IMR-90 (cell line): ENCODE measurements at regions not wholly inside any gene's neighbourhood (a gene's known extent, or its start where the extent isn't known, plus 50 kb on each side); places are given as distances from the start of the nearest gene placed in this dataset.

Experiments used
- BHLHE40 ChIP-seq: fragments of 150-350 bp; IDR thresholded peaks from 2 replicates; pipeline ENCODE4 v1.6.1; 2016; ENCODE audit warnings: mild to moderate bottlenecking, low read depth, low read length
- MAFK ChIP-seq: IDR thresholded peaks from 2 replicates; pipeline ENCODE4 v1.6.1; 2012; ENCODE audit warnings: low read depth, low read length, improper control_type of control experiment
- POLR2A ChIP-seq: IDR thresholded peaks from 2 replicates; pipeline ENCODE4 v1.6.1; 2012; ENCODE audit warnings: mild to moderate bottlenecking, low read depth, low read length
- RAD21 ChIP-seq: IDR thresholded peaks from 2 replicates; pipeline ENCODE4 v1.6.1; 2012; ENCODE audit warnings: low read length, improper control_type of control experiment
- RCOR1 ChIP-seq: IDR thresholded peaks from 2 replicates; pipeline ENCODE4 v1.6.1; 2012; ENCODE audit warnings: mild to moderate bottlenecking, low read length, improper control_type of control experiment; ENCODE audit not compliant: insufficient replicate concordance
- SMC3 ChIP-seq: fragments of 150-350 bp; IDR thresholded peaks from 2 replicates; pipeline ENCODE4 v1.6.1; 2016; ENCODE audit warnings: low read depth, mild to moderate bottlenecking, antibody characterized with exemption, low read length, moderate library complexity
- TF ChIP-seq, protein P1 (sequence below): conservative IDR thresholded peaks from 2 replicates; pipeline ENCODE4 v1.5.1; 2012; ENCODE audit warnings: mild to moderate bottlenecking, low read depth, low read length, improper control_type of control experiment
- TF ChIP-seq, protein P2 (sequence below): fragments of 150-350 bp; IDR thresholded peaks from 2 replicates; pipeline ENCODE4 v1.6.1; 2017; ENCODE audit warnings: mild to moderate bottlenecking, antibody characterized with exemption, low read length, low read depth

DNA sequence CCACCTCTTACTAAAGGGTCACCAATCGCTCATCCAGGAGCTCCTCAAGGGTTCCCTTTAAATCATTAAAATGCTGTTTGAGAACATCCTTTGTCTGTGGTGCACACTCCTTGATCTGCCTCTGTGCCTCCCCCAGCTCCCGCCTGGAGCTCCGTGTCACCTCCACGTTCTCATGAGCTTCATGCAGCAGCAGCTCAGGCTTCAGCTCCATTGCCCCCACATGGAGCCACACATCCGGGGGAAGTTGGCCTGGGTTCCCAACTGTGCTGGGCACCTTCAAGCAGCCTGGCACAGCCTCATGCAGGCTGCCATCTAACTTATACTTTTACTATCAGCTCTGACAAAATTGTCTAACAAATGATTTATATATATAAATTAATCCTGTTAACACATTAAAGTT is 585.8 kb upstream of the FAM174A start:
- TF ChIP-seq, protein P1, sequence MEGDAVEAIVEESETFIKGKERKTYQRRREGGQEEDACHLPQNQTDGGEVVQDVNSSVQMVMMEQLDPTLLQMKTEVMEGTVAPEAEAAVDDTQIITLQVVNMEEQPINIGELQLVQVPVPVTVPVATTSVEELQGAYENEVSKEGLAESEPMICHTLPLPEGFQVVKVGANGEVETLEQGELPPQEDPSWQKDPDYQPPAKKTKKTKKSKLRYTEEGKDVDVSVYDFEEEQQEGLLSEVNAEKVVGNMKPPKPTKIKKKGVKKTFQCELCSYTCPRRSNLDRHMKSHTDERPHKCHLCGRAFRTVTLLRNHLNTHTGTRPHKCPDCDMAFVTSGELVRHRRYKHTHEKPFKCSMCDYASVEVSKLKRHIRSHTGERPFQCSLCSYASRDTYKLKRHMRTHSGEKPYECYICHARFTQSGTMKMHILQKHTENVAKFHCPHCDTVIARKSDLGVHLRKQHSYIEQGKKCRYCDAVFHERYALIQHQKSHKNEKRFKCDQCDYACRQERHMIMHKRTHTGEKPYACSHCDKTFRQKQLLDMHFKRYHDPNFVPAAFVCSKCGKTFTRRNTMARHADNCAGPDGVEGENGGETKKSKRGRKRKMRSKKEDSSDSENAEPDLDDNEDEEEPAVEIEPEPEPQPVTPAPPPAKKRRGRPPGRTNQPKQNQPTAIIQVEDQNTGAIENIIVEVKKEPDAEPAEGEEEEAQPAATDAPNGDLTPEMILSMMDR: no peak
- TF ChIP-seq SMC3: no peak
- no peak for TF ChIP-seq POLR2A
- no peak for TF ChIP-seq RCOR1
- no peak for TF ChIP-seq RAD21
- TF ChIP-seq, protein P2, sequence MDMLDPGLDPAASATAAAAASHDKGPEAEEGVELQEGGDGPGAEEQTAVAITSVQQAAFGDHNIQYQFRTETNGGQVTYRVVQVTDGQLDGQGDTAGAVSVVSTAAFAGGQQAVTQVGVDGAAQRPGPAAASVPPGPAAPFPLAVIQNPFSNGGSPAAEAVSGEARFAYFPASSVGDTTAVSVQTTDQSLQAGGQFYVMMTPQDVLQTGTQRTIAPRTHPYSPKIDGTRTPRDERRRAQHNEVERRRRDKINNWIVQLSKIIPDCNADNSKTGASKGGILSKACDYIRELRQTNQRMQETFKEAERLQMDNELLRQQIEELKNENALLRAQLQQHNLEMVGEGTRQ: no peak
- TF ChIP-seq MAFK: no peak
- TF ChIP-seq BHLHE40: no peak
